ENCODE measurements at regions not wholly inside any gene's neighbourhood (a gene's known extent, or its start where the extent isn't known, plus 50 kb on each side); places are given as distances from the start of the nearest gene placed in this dataset.

- Histone ChIP-seq H3K9me3 (no peaks in the 10 kb centered on the region), H3K36me3 (no peaks in the 10 kb centered on the region), H3K27ac (no peak overlapping the region), H3K4me1 (ENCODE audit: insufficient read depth) (no peaks in the 10 kb centered on the region), H3K4me3 (no peak overlapping the region), H3K27me3 (no peaks in the 10 kb centered on the region)
- no peak for TF ChIP-seq CTCF (IDR thresholded peaks at IDR 0.05)
- no peak for TF ChIP-seq POLR2A (IDR thresholded peaks at IDR 0.05)
- no peak for TF ChIP-seq EP300 (IDR thresholded peaks at IDR 0.05)
- no peak for DNase-seq
- intact Hi-C loops (cut with DNase I): no loop called here
These were observed 829.1 kb upstream of the MIR17HG start for GRCh38 chr13:90518417-90518816.

GRCh38 chr13:90519157-90519556 is 828.3 kb upstream of the MIR17HG start:
- Histone ChIP-seq H3K4me1 (ENCODE audit: insufficient read depth) (no peaks in the 10 kb centered on the region), H3K27me3 (no peaks in the 10 kb centered on the region), H3K27ac (no peak overlapping the region), H3K9me3 (no peaks in the 10 kb centered on the region), H3K36me3 (no peaks in the 10 kb centered on the region), H3K4me3 (no peak overlapping the region)
- TF ChIP-seq POLR2A (IDR thresholded peaks at IDR 0.05): no peak
- no peak for TF ChIP-seq EP300 (IDR thresholded peaks at IDR 0.05)
- no peak for TF ChIP-seq CTCF (IDR thresholded peaks at IDR 0.05)
- DNase-seq: no peak
- intact Hi-C loops (cut with DNase I): no loop called here
- WGBS, 3 donors: 32 to 48% (median 33%) methylated on average over 3 of the region's 3 CpGs

- Histone ChIP-seq H3K4me3 (no peak overlapping the region), H3K9me3 (no peaks in the 10 kb centered on the region), H3K36me3 (no peaks in the 10 kb centered on the region), H3K27ac (no peak overlapping the region), H3K27me3 (no peaks in the 10 kb centered on the region), H3K4me1 (ENCODE audit: insufficient read depth) (no peaks in the 10 kb centered on the region)
- 34 to 48% (median 42%) methylated on average over 1 of the region's 1 CpG for WGBS, 3 donors
- intact Hi-C loops (cut with DNase I): no loop called here
- TF ChIP-seq POLR2A (IDR thresholded peaks at IDR 0.05): no peak
- no peak for TF ChIP-seq CTCF (IDR thresholded peaks at IDR 0.05)
- TF ChIP-seq EP300 (IDR thresholded peaks at IDR 0.05): no peak
- no peak for DNase-seq
These were observed 820.8 kb upstream of the MIR17HG start for GRCh38 chr13:90526711-90527110.

- Histone ChIP-seq H3K4me3 (no peak overlapping the region), H3K27ac (no peak overlapping the region), H3K9me3 (no peaks in the 10 kb centered on the region), H3K36me3 (no peaks in the 10 kb centered on the region), H3K27me3 (no peaks in the 10 kb centered on the region), H3K4me1 (ENCODE audit: insufficient read depth) (no peaks in the 10 kb centered on the region)
- WGBS, 3 donors: 76 to 85% (median 79%) methylated on average over 2 of the region's 2 CpGs
- DNase-seq: no peak
- intact Hi-C loops (cut with DNase I): no loop called here
- no peak for TF ChIP-seq EP300 (IDR thresholded peaks at IDR 0.05)
- TF ChIP-seq POLR2A (IDR thresholded peaks at IDR 0.05): no peak
- no peak for TF ChIP-seq CTCF (IDR thresholded peaks at IDR 0.05)
These were observed 815.7 kb upstream of the MIR17HG start for GRCh38 chr13:90531744-90532143.

Measured in ovary (tissue), 7 donors.